B cell (primary cell): ENCODE measurements at regions not wholly inside any gene's neighbourhood (a gene's known extent, or its start where the extent isn't known, plus 50 kb on each side); places are given as distances from the start of the nearest gene placed in this dataset.

Experiments used
- ATAC-seq: fragments of 200-7000 bp; cut with Tn5 transposase; one replicate; pipeline ENCODE4 v1.10.0; 2021; ENCODE audit warnings: low read depth, mild to moderate bottlenecking, moderate number of reproducible peaks, moderate library complexity
- CTCF ChIA-PET: fragments of 350-600 bp; sonication (Branson Sonifier 250); formaldehyde crosslinking; loops from one replicate; lab custom pipeline; 2021; ENCODE audit warnings: antibody characterized with exemption, inconsistent platforms; lab: Charles Lee
- POLR2A ChIA-PET: fragments of 350-600 bp; sonication (Branson Sonifier 250); formaldehyde crosslinking; loops from one replicate; lab custom pipeline; 2021; ENCODE audit warnings: antibody characterized with exemption; lab: Charles Lee
- DNase-seq: peaks from one replicate; pipeline ENCODE4 v3.0.0; 2013
- H2AFZ ChIP-seq: 2 replicates; pipeline ENCODE4 v1.6.1; 2012; ENCODE audit warnings: mild to moderate bottlenecking, low read depth, low read length; ENCODE audit not compliant: insufficient read depth, poor library complexity, severe bottlenecking
- H3K27ac ChIP-seq, 2 donors: 1 replicate in 1 of 2; 2 replicates in 1 of 2; pipeline ENCODE4 v1.5.1; 2012 to 2013; ENCODE audit warnings: low read length in 2 of 2, mild to moderate bottlenecking in 2 of 2, moderate library complexity in 1 of 2
- H3K27me3 ChIP-seq, 4 experiments: fragments of 200-600 bp in 1 of 4; sonication (generic) in 1 of 4; replicated peaks in 1 of 4; 1 replicate in 2 of 4; 2 replicates in 2 of 4; pipeline versions ENCODE4 v1.6.1 to v1.7.0; 2013 to 2016; ENCODE audit warnings: low read length in 3 of 4, mild to moderate bottlenecking in 2 of 4, mixed read lengths in 1 of 4, moderate library complexity in 1 of 4; ENCODE audit not compliant: insufficient read depth in 4 of 4, control insufficient read depth in 3 of 4; ENCODE audit errors: control extremely low read depth in 1 of 4
- H3K36me3 ChIP-seq, 2 experiments: replicated peaks in 1 of 2; 1 replicate in 1 of 2; 2 replicates in 1 of 2; pipeline versions ENCODE4 v1.6.1 to v1.7.1; 2013; ENCODE audit warnings: low read length in 1 of 2; ENCODE audit not compliant: insufficient read depth in 2 of 2, control insufficient read depth in 1 of 2; ENCODE audit errors: control extremely low read depth in 1 of 2, extremely low read depth in 1 of 2
- H3K4me1 ChIP-seq, 2 donors: fragments of 200-600 bp in 1 of 2; sonication (generic) in 1 of 2; 1 replicate in 1 of 2; 2 replicates in 1 of 2; pipeline versions ENCODE4 v1.5.1 to v1.6.1; 2013 to 2017; ENCODE audit warnings: low read length in 2 of 2; ENCODE audit not compliant: control insufficient read depth in 2 of 2, insufficient read depth in 2 of 2
- H3K4me2 ChIP-seq: replicated peaks from 2 replicates; pipeline ENCODE3; 2012; ENCODE audit warnings: mild to moderate bottlenecking, low read depth, low read length; ENCODE audit not compliant: poor library complexity, severe bottlenecking
- H3K4me3 ChIP-seq, 5 experiments: fragments of 200-600 bp in 1 of 5; sonication (generic) in 1 of 5; 1 replicate in 3 of 5; 2 replicates in 2 of 5; pipeline versions ENCODE4 v1.5.1 to v1.7.0; 2011 to 2016; ENCODE audit warnings: low read length in 4 of 5, mild to moderate bottlenecking in 4 of 5, low read depth in 2 of 5, control low read depth in 1 of 5, moderate library complexity in 1 of 5; ENCODE audit not compliant: insufficient read depth in 1 of 5; ENCODE audit errors: control extremely low read depth in 1 of 5, extremely low read depth in 1 of 5
- H3K79me2 ChIP-seq: fragments of 200-600 bp; sonication (generic); one replicate; pipeline ENCODE4 v1.6.0; 2016; ENCODE audit warnings: low read length; ENCODE audit not compliant: control insufficient read depth, insufficient read depth
- H3K9ac ChIP-seq: fragments of 200-600 bp; sonication (generic); 2 replicates; pipeline ENCODE4 v1.6.1; 2017; ENCODE audit warnings: mild to moderate bottlenecking, low read length, moderate library complexity
- H3K9me3 ChIP-seq, 3 donors: one replicate each; pipeline versions ENCODE4 v1.6.1 to v1.7.1; 2013; ENCODE audit warnings: low read length in 2 of 3; ENCODE audit not compliant: control insufficient read depth in 2 of 3, insufficient read depth in 1 of 3; ENCODE audit errors: control extremely low read depth in 1 of 3
- H4K20me1 ChIP-seq: 2 replicates; pipeline ENCODE4 v1.6.0; 2012; ENCODE audit warnings: mild to moderate bottlenecking, low read length; ENCODE audit not compliant: insufficient read depth, control insufficient read depth, poor library complexity, severe bottlenecking
- H3K27ac Mint-ChIP-seq: one replicate; pipeline ENCODE4 v1.8.0; 2021; ENCODE audit warnings: mixed read lengths
- H3K27me3 Mint-ChIP-seq: one replicate; pipeline ENCODE4 v1.8.0; 2021; ENCODE audit warnings: mixed read lengths
- H3K4me1 Mint-ChIP-seq: one replicate; pipeline ENCODE4 v1.8.0; 2021; ENCODE audit warnings: mixed read lengths
- H3K4me3 Mint-ChIP-seq: one replicate; pipeline ENCODE4 v1.8.0; 2021; ENCODE audit warnings: mixed read lengths
- H3K9me3 Mint-ChIP-seq: one replicate; pipeline ENCODE4 v1.8.0; 2022; ENCODE audit warnings: mixed read lengths; ENCODE audit not compliant: insufficient read depth
- CTCF ChIP-seq: fragments of 200-600 bp; IDR thresholded peaks from one replicate; pipeline ENCODE4 v1.8.0; 2022; ENCODE audit warnings: antibody characterized with exemption, mild to moderate bottlenecking
- EZH2 ChIP-seq: IDR thresholded peaks from 2 replicates; pipeline ENCODE4 v1.6.1; 2012; ENCODE audit warnings: borderline replicate concordance, low read depth, mild to moderate bottlenecking, moderate library complexity, low read length; ENCODE audit not compliant: insufficient read depth, poor library complexity, severe bottlenecking
- WGBS: methylation state at CpG from one replicate; pipeline ENCODE4 v1.1.5; 2013; ENCODE audit warnings: missing lambda C conversion rate; ENCODE audit not compliant: insufficient coverage; 5-methylcytosine and 5-hydroxymethylcytosine counted together
- intact Hi-C: fragments of 100-400 bp; cut with micrococcal nuclease; formaldehyde crosslinking; loops from one replicate; pipeline ENCODE4 v1.10.0; 2022

- ATAC-seq: peak; percentile 34
- Histone ChIP-seq H2AFZ (no peak overlapping the region), H3K9me3 (no peaks in the 10 kb centered on the region), H3K4me3 (no peak overlapping the region), H4K20me1 (no peaks in the 10 kb centered on the region), H3K79me2 (no peaks in the 10 kb centered on the region), H3K9ac (no peak overlapping the region), H3K4me2 (peak overlapping the region; percentile 37), H3K27ac (no peak overlapping the region), H3K36me3 (no peaks in the 10 kb centered on the region), H3K4me1 (peaks cover 6 to 9% of the 10 kb centered on the region in 2 donors), H3K27me3 (peaks cover 0 to 9% (median 4%) of the 10 kb centered on the region in 4 experiments)
- WGBS: 53% methylated on average over 7 of the region's 8 CpGs
- peak; percentile 38 for DNase-seq
- H3K27ac Mint-ChIP-seq: peak overlapping the region; percentile 27
- ChIA-PET POLR2A (no interaction called here), CTCF (interaction anchor here (0.8 to 1.2 kb wide), 2 partner anchors 13 to 18 kb away, joined by 3 read pairs; no protein-coding TSS in a partner anchor)
- intact Hi-C loops: no loop called here
- peaks cover 18% of the 10 kb centered on the region for H3K4me1 Mint-ChIP-seq
- no peaks in the 10 kb centered on the region for H3K9me3 Mint-ChIP-seq
- peaks cover 14% of the 10 kb centered on the region for H3K27me3 Mint-ChIP-seq
- TF ChIP-seq CTCF: no peak
- no peak for TF ChIP-seq EZH2
- H3K4me3 Mint-ChIP-seq: no peak overlapping the region
Observed at GRCh38 chr3:72533591-72534473, 314.4 kb downstream of the SHQ1 start.

- no peaks in the 10 kb centered on the region for H3K9me3 Mint-ChIP-seq
- Histone ChIP-seq H3K27ac (no peak overlapping the region), H3K36me3 (no peaks in the 10 kb centered on the region), H3K4me2 (no peak overlapping the region), H3K9ac (no peak overlapping the region), H3K4me1 (peaks cover 6% of the 10 kb centered on the region in 2 donors), H2AFZ (no peak overlapping the region), H3K27me3 (peaks cover 0 to 9% (median 2%) of the 10 kb centered on the region in 4 experiments), H3K4me3 (no peak overlapping the region), H4K20me1 (no peaks in the 10 kb centered on the region), H3K9me3 (no peaks in the 10 kb centered on the region), H3K79me2 (no peaks in the 10 kb centered on the region)
- ATAC-seq: no peak
- H3K4me3 Mint-ChIP-seq: no peak overlapping the region
- no peak for TF ChIP-seq EZH2
- no peak for TF ChIP-seq CTCF
- DNase-seq: no peak
- POLR2A ChIA-PET: no interaction called here
- CTCF ChIA-PET: no interaction called here
- H3K27me3 Mint-ChIP-seq: peaks cover 11% of the 10 kb centered on the region
- peaks cover 6% of the 10 kb centered on the region for H3K4me1 Mint-ChIP-seq
- intact Hi-C loops: no loop called here
- no peak overlapping the region for H3K27ac Mint-ChIP-seq
Observed at GRCh38 chr3:72530426-72530825, 317.8 kb downstream of the SHQ1 start.
